ENCODE measurements at regions not wholly inside any gene's neighbourhood (a gene's known extent, or its start where the extent isn't known, plus 50 kb on each side); places are given as distances from the start of the nearest gene placed in this dataset.
A peak's percentile ranks its signal among the peaks of the same experiment; 100 is the strongest.

GRCh38 chr3:43858294-43858701 is 167.6 kb downstream of the ABHD5 start:
- Histone ChIP-seq H3K36me3 (no peaks in the 10 kb centered on the region), H3K27me3 (no peaks in the 10 kb centered on the region), H3K9me3 (no peaks in the 10 kb centered on the region), H3K4me3 (no peak overlapping the region)
- DNase-seq: no peak

GRCh38 chr3:43859766-43860165 is 169.0 kb downstream of the ABHD5 start:
- Histone ChIP-seq H3K36me3 (no peaks in the 10 kb centered on the region), H3K9me3 (no peaks in the 10 kb centered on the region), H3K4me3 (no peak overlapping the region), H3K27me3 (no peaks in the 10 kb centered on the region)
- DNase-seq: no peak

GRCh38 chr3:43861635-43862034 is 170.9 kb downstream of the ABHD5 start:
- no peaks in the 10 kb centered on the region for H3K27me3 ChIP-seq
- no peak for DNase-seq
- H3K4me3 ChIP-seq: no peak overlapping the region
- H3K36me3 ChIP-seq: no peaks in the 10 kb centered on the region
- H3K9me3 ChIP-seq: no peaks in the 10 kb centered on the region

- H3K36me3 ChIP-seq: no peaks in the 10 kb centered on the region
- DNase-seq: no peak
- H3K4me3 ChIP-seq: no peak overlapping the region
- no peaks in the 10 kb centered on the region for H3K9me3 ChIP-seq
- H3K27me3 ChIP-seq: no peaks in the 10 kb centered on the region
Measured at GRCh38 chr3:43862470-43862869, 171.7 kb downstream of the ABHD5 start.

GRCh38 chr3:43862992-43863805 is 172.5 kb downstream of the ABHD5 start:
- no peak for DNase-seq
- no peaks in the 10 kb centered on the region for H3K36me3 ChIP-seq
- H3K9me3 ChIP-seq: no peaks in the 10 kb centered on the region
- H3K4me3 ChIP-seq: no peak overlapping the region
- no peaks in the 10 kb centered on the region for H3K27me3 ChIP-seq

GRCh38 chr3:43863966-43864933 is 173.5 kb downstream of the ABHD5 start:
- H3K27me3 ChIP-seq: no peaks in the 10 kb centered on the region
- no peaks in the 10 kb centered on the region for H3K36me3 ChIP-seq
- no peaks in the 10 kb centered on the region for H3K9me3 ChIP-seq
- no peak overlapping the region for H3K4me3 ChIP-seq
- DNase-seq: no peak

- Histone ChIP-seq H3K27me3 (no peaks in the 10 kb centered on the region), H3K36me3 (no peaks in the 10 kb centered on the region), H3K9me3 (no peaks in the 10 kb centered on the region), H3K4me3 (no peak overlapping the region)
- DNase-seq: no peak
Measured at GRCh38 chr3:43865351-43865750, 174.6 kb downstream of the ABHD5 start.

GRCh38 chr3:43865887-43866528 is 175.3 kb downstream of the ABHD5 start:
- no peaks in the 10 kb centered on the region for H3K36me3 ChIP-seq
- no peak for DNase-seq
- H3K4me3 ChIP-seq: no peak overlapping the region
- no peaks in the 10 kb centered on the region for H3K9me3 ChIP-seq
- H3K27me3 ChIP-seq: no peaks in the 10 kb centered on the region

- Histone ChIP-seq H3K9me3 (no peaks in the 10 kb centered on the region), H3K4me3 (no peak overlapping the region), H3K36me3 (no peaks in the 10 kb centered on the region), H3K27me3 (no peaks in the 10 kb centered on the region)
- no peak for DNase-seq
Measured at GRCh38 chr3:43866529-43867353, 176.0 kb downstream of the ABHD5 start.

GRCh38 chr3:43867436-43868072 is 176.8 kb downstream of the ABHD5 start:
- no peaks in the 10 kb centered on the region for H3K36me3 ChIP-seq
- no peaks in the 10 kb centered on the region for H3K27me3 ChIP-seq
- H3K4me3 ChIP-seq: no peak overlapping the region
- no peaks in the 10 kb centered on the region for H3K9me3 ChIP-seq
- DNase-seq: no peak

GRCh38 chr3:43869491-43869890 is 178.8 kb downstream of the ABHD5 start:
- Histone ChIP-seq H3K36me3 (no peaks in the 10 kb centered on the region), H3K9me3 (no peaks in the 10 kb centered on the region), H3K4me3 (no peak overlapping the region), H3K27me3 (no peaks in the 10 kb centered on the region)
- DNase-seq: no peak

- Histone ChIP-seq H3K36me3 (no peaks in the 10 kb centered on the region), H3K9me3 (no peaks in the 10 kb centered on the region), H3K4me3 (no peak overlapping the region), H3K27me3 (no peaks in the 10 kb centered on the region)
- peak; percentile 73 for DNase-seq
Measured at GRCh38 chr3:43870120-43870519, 179.4 kb downstream of the ABHD5 start.

- H3K27me3 ChIP-seq: no peaks in the 10 kb centered on the region
- H3K4me3 ChIP-seq: no peak overlapping the region
- no peak for DNase-seq
- no peaks in the 10 kb centered on the region for H3K9me3 ChIP-seq
- no peaks in the 10 kb centered on the region for H3K36me3 ChIP-seq
Measured at GRCh38 chr3:43870844-43871626, 180.3 kb downstream of the ABHD5 start.

- Histone ChIP-seq H3K27me3 (no peaks in the 10 kb centered on the region), H3K36me3 (no peaks in the 10 kb centered on the region), H3K4me3 (no peak overlapping the region), H3K9me3 (no peaks in the 10 kb centered on the region)
- DNase-seq: no peak
Measured at GRCh38 chr3:43871627-43872245, 181.0 kb downstream of the ABHD5 start.

- H3K36me3 ChIP-seq: no peaks in the 10 kb centered on the region
Measured at GRCh38 chr3:43872301-43872700, 181.6 kb downstream of the ABHD5 start.

More at GRCh38 chr3:43872301-43872700, 181.6 kb downstream of the ABHD5 start:
- Histone ChIP-seq H3K4me3 (no peak overlapping the region), H3K27me3 (no peaks in the 10 kb centered on the region), H3K9me3 (no peaks in the 10 kb centered on the region)
- peak; percentile 88 for DNase-seq
